ENCODE measurements at regions not wholly inside any gene's neighbourhood (a gene's known extent, or its start where the extent isn't known, plus 50 kb on each side); places are given as distances from the start of the nearest gene placed in this dataset.

DNA sequence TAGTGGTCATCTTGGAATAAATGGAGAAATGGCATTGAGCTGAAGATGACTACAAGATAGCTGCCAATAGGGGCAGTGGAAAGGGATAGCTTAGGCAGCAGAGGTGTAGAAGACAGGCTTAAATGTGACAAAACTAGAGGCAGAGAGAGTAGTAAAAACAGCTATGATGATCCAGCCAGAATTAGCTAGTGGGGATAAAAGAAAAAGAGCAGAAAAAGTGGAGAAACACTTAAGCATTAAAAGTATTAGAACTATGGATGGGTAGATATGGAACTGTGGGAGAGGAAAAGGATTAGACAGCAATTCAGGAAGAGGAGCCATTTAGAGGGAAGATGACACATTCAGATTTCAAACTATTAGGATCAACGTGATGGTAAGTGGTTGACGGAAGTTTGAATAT is 202.5 kb upstream of the SAMSN1 start:
- no peaks in the 10 kb centered on the region for H3K4me1 Mint-ChIP-seq (ENCODE audit: low read depth)
- Histone ChIP-seq H3K4me1 (ENCODE audit: insufficient read depth, low read length) (no peaks in the 10 kb centered on the region), H3K27ac (ENCODE audit: low read depth in 1 of 2, low read length in 2 of 2) (no peak overlapping the region), H3K27me3 (ENCODE audit: control insufficient read depth in 1 of 2, insufficient read depth in 2 of 2, low read length in 2 of 2) (peaks cover 0 to 3% of the 10 kb centered on the region in 2 experiments), H3K4me3 (ENCODE audit: low read length) (no peak overlapping the region), H3K36me3 (ENCODE audit: insufficient read depth, low read length) (no peaks in the 10 kb centered on the region), H3K9me3 (ENCODE audit: control insufficient read depth in 1 of 2, insufficient read depth in 1 of 2, low read length in 2 of 2) (no peaks in the 10 kb centered on the region)
- no peaks in the 10 kb centered on the region for H3K27me3 Mint-ChIP-seq
- DNase-seq (no peak), ATAC-seq (ENCODE audit: poor library complexity) (no peak)
- CTCF ChIA-PET: interaction anchor here (1.3 kb wide), 1 partner anchor 11 kb away, joined by 6 read pairs; no protein-coding TSS in a partner anchor
- no peaks in the 10 kb centered on the region for H3K36me3 Mint-ChIP-seq (ENCODE audit: low read depth)
- intact Hi-C loops (cut with DNase I, micrococcal nuclease): loop anchor here in 1 of 2 experiments (10.0 kb wide), 1 partner anchor 494 kb away; no protein-coding TSS in a partner anchor
- POLR2A ChIA-PET: no interaction called here
- no peak overlapping the region for H3K4me3 Mint-ChIP-seq
- no peak overlapping the region for H3K27ac Mint-ChIP-seq
- H3K9me3 Mint-ChIP-seq: peaks cover 1% of the 10 kb centered on the region
- TF ChIP-seq, protein P1, sequence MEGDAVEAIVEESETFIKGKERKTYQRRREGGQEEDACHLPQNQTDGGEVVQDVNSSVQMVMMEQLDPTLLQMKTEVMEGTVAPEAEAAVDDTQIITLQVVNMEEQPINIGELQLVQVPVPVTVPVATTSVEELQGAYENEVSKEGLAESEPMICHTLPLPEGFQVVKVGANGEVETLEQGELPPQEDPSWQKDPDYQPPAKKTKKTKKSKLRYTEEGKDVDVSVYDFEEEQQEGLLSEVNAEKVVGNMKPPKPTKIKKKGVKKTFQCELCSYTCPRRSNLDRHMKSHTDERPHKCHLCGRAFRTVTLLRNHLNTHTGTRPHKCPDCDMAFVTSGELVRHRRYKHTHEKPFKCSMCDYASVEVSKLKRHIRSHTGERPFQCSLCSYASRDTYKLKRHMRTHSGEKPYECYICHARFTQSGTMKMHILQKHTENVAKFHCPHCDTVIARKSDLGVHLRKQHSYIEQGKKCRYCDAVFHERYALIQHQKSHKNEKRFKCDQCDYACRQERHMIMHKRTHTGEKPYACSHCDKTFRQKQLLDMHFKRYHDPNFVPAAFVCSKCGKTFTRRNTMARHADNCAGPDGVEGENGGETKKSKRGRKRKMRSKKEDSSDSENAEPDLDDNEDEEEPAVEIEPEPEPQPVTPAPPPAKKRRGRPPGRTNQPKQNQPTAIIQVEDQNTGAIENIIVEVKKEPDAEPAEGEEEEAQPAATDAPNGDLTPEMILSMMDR (IDR thresholded peaks at IDR 0.05): no peak

DNA sequence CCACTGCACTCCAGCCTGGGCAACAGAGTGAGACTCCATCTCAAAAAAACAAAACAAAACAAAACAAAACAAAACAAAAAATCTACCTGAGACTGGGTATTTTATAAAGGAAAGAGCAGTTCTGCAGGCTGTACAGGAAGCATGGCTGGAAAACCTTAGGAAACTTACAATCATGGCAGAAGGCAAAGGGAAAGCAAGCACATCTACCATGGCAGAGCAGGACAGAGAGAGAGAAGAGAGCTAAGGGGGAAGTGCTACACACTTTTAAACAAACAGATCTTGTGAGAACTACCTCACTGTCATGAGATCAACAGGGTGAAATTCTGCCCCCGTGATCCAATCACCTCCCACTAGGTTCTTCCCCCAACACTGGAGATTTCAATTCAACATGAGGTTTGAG is 198.3 kb upstream of the SAMSN1 start:
- Mint-ChIP-seq H3K36me3 (ENCODE audit: low read depth) (no peaks in the 10 kb centered on the region), H3K4me3 (no peak overlapping the region), H3K27me3 (no peaks in the 10 kb centered on the region), H3K27ac (no peak overlapping the region), H3K4me1 (ENCODE audit: low read depth) (no peaks in the 10 kb centered on the region), H3K9me3 (peaks cover 3% of the 10 kb centered on the region)
- Histone ChIP-seq H3K27ac (ENCODE audit: low read depth in 1 of 2, low read length in 2 of 2) (no peak overlapping the region), H3K9me3 (ENCODE audit: control insufficient read depth in 1 of 2, insufficient read depth in 1 of 2, low read length in 2 of 2) (no peaks in the 10 kb centered on the region), H3K27me3 (ENCODE audit: control insufficient read depth in 1 of 2, insufficient read depth in 2 of 2, low read length in 2 of 2) (no peaks in the 10 kb centered on the region), H3K36me3 (ENCODE audit: insufficient read depth, low read length) (no peaks in the 10 kb centered on the region), H3K4me1 (ENCODE audit: insufficient read depth, low read length) (no peaks in the 10 kb centered on the region), H3K4me3 (ENCODE audit: low read length) (no peak overlapping the region)
- ChIA-PET POLR2A (no interaction called here), CTCF (no interaction called here)
- ATAC-seq (ENCODE audit: poor library complexity) (no peak), DNase-seq (no peak)
- TF ChIP-seq, protein P1 (IDR thresholded peaks at IDR 0.05): no peak
- intact Hi-C loops (cut with DNase I, micrococcal nuclease): loop anchor here in 1 of 2 experiments (10.0 kb wide), 1 partner anchor 490 kb away; no protein-coding TSS in a partner anchor

DNA sequence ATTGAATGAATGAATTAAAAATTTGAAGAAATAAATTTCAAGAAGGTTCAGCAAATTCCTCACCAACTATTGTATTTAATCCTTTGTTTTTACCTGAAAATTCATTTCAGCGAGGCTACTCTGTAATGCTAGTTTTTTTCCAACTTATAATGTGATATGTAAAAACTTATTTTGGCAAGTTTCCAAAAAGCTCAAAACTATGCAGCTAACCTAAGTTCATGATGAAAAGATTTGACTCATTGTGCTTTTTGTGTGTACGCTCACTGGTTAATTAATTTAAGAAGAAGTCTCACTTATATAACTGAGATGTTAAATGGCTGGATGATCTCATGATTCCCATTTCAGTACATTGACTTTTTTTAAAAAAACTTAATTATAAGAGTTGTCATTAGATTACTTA is 196.0 kb upstream of the SAMSN1 start:
- H3K4me1 Mint-ChIP-seq (ENCODE audit: low read depth): peaks cover 5% of the 10 kb centered on the region
- H3K27ac Mint-ChIP-seq: no peak overlapping the region
- H3K9me3 ChIP-seq (ENCODE audit: control insufficient read depth in 1 of 2, insufficient read depth in 1 of 2, low read length in 2 of 2): no peaks in the 10 kb centered on the region
- no peaks in the 10 kb centered on the region for H3K4me1 ChIP-seq (ENCODE audit: insufficient read depth, low read length)
- H3K36me3 Mint-ChIP-seq (ENCODE audit: low read depth): no peaks in the 10 kb centered on the region
- H3K4me3 ChIP-seq (ENCODE audit: low read length): no peak overlapping the region
- POLR2A ChIA-PET: no interaction called here
- DNase-seq: no peak
- CTCF ChIA-PET: interaction anchor here (1.2 kb wide), 1 partner anchor 339 kb away, joined by 4 read pairs; no protein-coding TSS in a partner anchor
- H3K27me3 Mint-ChIP-seq: no peaks in the 10 kb centered on the region
- peaks cover 3% of the 10 kb centered on the region for H3K9me3 Mint-ChIP-seq
- no peak overlapping the region for H3K27ac ChIP-seq (ENCODE audit: low read depth in 1 of 2, low read length in 2 of 2)
- no peak for ATAC-seq (ENCODE audit: poor library complexity)
- no peaks in the 10 kb centered on the region for H3K36me3 ChIP-seq (ENCODE audit: insufficient read depth, low read length)
- no peaks in the 10 kb centered on the region for H3K27me3 ChIP-seq (ENCODE audit: control insufficient read depth in 1 of 2, insufficient read depth in 2 of 2, low read length in 2 of 2)
- TF ChIP-seq, protein P1 (IDR thresholded peaks at IDR 0.05): no peak
- intact Hi-C loops (cut with DNase I, micrococcal nuclease): loop anchor here in 1 of 2 experiments (10.0 kb wide), 1 partner anchor 487 kb away; no protein-coding TSS in a partner anchor
- H3K4me3 Mint-ChIP-seq: no peak overlapping the region
